ENCODE measurements at regions not wholly inside any gene's neighbourhood (a gene's known extent, or its start where the extent isn't known, plus 50 kb on each side); places are given as distances from the start of the nearest gene placed in this dataset.

- TF ChIP-seq CTCF (IDR thresholded peaks at IDR 0.05), result no peak
- no peak for TF ChIP-seq POLR2AphosphoS5 (IDR thresholded peaks at IDR 0.05; ENCODE audit: low read depth, low read length)
- no peak for TF ChIP-seq TCF7L2 (IDR thresholded peaks at IDR 0.05; ENCODE audit: low read depth, low read length)
- no peak for TF ChIP-seq REST (IDR thresholded peaks at IDR 0.05; ENCODE audit: insufficient read depth in 1 of 2, low read depth in 2 of 2, low read length in 1 of 2)
- no peak for TF ChIP-seq SIN3A (IDR thresholded peaks at IDR 0.05; ENCODE audit: borderline replicate concordance, insufficient read depth, low read depth, low read length)
Observed at GRCh38 chr21:18588001-18588662, 184.5 kb upstream of the TMPRSS15 start.
